ENCODE measurements at regions not wholly inside any gene's neighbourhood (a gene's known extent, or its start where the extent isn't known, plus 50 kb on each side); places are given as distances from the start of the nearest gene placed in this dataset.

DNA sequence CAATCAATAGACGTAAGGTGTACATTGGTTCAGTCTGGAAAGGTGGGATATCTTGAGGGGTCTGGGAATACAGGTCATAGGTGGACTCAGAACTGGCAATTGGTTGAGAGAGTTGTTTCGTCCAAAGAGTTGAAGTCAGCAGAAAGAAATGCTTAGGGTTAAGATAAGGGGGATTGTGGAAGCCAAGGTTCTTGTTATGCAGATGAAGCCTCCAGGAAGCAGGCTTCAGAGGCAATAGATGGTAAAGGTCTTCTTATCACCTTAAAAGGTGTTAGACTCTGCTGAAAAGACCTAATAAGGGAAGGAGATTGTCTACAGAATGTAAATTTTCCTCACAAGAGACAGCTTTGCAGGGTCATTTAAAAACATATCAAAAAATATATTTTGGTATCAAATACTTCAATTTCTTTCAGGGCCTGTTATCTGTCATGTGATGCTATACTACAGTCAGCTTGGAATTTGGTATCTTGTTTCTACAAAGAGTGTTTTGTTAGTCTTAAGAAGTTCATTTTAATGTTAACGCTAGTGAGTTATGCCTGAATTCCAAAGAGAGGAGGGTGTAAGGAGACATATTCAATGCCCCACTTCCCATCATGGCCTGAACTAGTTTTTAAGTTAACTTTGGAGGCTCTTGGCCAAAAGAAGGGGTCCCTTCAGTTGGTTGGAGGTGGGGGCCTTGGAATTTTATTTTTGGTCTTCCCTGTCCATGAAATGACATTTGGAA is 378.2 kb upstream of the ROBO2 start:
- TF ChIP-seq, protein P1, sequence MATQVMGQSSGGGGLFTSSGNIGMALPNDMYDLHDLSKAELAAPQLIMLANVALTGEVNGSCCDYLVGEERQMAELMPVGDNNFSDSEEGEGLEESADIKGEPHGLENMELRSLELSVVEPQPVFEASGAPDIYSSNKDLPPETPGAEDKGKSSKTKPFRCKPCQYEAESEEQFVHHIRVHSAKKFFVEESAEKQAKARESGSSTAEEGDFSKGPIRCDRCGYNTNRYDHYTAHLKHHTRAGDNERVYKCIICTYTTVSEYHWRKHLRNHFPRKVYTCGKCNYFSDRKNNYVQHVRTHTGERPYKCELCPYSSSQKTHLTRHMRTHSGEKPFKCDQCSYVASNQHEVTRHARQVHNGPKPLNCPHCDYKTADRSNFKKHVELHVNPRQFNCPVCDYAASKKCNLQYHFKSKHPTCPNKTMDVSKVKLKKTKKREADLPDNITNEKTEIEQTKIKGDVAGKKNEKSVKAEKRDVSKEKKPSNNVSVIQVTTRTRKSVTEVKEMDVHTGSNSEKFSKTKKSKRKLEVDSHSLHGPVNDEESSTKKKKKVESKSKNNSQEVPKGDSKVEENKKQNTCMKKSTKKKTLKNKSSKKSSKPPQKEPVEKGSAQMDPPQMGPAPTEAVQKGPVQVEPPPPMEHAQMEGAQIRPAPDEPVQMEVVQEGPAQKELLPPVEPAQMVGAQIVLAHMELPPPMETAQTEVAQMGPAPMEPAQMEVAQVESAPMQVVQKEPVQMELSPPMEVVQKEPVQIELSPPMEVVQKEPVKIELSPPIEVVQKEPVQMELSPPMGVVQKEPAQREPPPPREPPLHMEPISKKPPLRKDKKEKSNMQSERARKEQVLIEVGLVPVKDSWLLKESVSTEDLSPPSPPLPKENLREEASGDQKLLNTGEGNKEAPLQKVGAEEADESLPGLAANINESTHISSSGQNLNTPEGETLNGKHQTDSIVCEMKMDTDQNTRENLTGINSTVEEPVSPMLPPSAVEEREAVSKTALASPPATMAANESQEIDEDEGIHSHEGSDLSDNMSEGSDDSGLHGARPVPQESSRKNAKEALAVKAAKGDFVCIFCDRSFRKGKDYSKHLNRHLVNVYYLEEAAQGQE (IDR thresholded peaks at IDR 0.05; ENCODE audit: insufficient replicate concordance, low read depth) = no peak
- TF ChIP-seq, protein P2, sequence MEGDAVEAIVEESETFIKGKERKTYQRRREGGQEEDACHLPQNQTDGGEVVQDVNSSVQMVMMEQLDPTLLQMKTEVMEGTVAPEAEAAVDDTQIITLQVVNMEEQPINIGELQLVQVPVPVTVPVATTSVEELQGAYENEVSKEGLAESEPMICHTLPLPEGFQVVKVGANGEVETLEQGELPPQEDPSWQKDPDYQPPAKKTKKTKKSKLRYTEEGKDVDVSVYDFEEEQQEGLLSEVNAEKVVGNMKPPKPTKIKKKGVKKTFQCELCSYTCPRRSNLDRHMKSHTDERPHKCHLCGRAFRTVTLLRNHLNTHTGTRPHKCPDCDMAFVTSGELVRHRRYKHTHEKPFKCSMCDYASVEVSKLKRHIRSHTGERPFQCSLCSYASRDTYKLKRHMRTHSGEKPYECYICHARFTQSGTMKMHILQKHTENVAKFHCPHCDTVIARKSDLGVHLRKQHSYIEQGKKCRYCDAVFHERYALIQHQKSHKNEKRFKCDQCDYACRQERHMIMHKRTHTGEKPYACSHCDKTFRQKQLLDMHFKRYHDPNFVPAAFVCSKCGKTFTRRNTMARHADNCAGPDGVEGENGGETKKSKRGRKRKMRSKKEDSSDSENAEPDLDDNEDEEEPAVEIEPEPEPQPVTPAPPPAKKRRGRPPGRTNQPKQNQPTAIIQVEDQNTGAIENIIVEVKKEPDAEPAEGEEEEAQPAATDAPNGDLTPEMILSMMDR (IDR thresholded peaks at IDR 0.05; ENCODE audit: insufficient read depth, low read length) = no peak
- TF ChIP-seq SPI1 (IDR thresholded peaks at IDR 0.05; ENCODE audit: borderline replicate concordance, low read depth) (no peak), GABPA (IDR thresholded peaks at IDR 0.05; ENCODE audit: low read depth) (no peak), POLR2AphosphoS5 (IDR thresholded peaks at IDR 0.05; ENCODE audit: low read depth) (no peak)
- H3K27me3 ChIP-seq (ENCODE audit: insufficient read depth, poor library complexity, severe bottlenecking) = no peaks in the 10 kb centered on the region
- no peak overlapping the region for H3K4me3 ChIP-seq (replicated peaks; ENCODE audit: insufficient read depth, low read length)
- no peak for DNase-seq (ENCODE audit: low read depth in 1 of 2, low spot score in 1 of 2)
- no peak overlapping the region for H3K27ac ChIP-seq (replicated peaks)

DNA sequence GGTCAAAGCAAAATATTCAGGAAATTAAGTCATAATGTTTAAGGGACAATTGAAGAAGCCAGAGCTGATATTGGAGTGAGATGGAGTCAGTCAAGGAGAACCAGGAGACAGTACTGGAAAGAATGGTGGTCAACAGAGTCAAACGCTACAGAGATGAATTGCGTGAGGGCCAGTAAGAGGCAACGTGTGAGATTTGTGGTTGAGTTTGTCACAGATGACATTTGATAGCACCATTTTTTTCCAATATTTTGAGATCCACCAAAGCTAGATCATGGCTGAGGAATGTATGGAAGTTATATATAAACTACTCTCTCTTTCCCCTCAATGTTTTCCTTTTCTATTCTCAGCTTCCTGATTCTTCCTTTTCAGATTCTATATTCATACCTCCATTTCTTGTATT is 375.1 kb upstream of the ROBO2 start:
- DNase-seq (ENCODE audit: low read depth in 1 of 2, low spot score in 1 of 2) = no peak
- no peak for TF ChIP-seq GABPA (IDR thresholded peaks at IDR 0.05; ENCODE audit: low read depth)
- TF ChIP-seq SPI1 (IDR thresholded peaks at IDR 0.05; ENCODE audit: borderline replicate concordance, low read depth) = no peak
- TF ChIP-seq POLR2AphosphoS5 (IDR thresholded peaks at IDR 0.05; ENCODE audit: low read depth) = no peak
- TF ChIP-seq, protein P2 (IDR thresholded peaks at IDR 0.05; ENCODE audit: insufficient read depth, low read length) = no peak
- TF ChIP-seq, protein P1 (IDR thresholded peaks at IDR 0.05; ENCODE audit: insufficient replicate concordance, low read depth) = no peak
- Histone ChIP-seq H3K4me3 (replicated peaks; ENCODE audit: insufficient read depth, low read length) (no peak overlapping the region), H3K27ac (replicated peaks) (no peak overlapping the region), H3K27me3 (ENCODE audit: insufficient read depth, poor library complexity, severe bottlenecking) (no peaks in the 10 kb centered on the region)

DNA sequence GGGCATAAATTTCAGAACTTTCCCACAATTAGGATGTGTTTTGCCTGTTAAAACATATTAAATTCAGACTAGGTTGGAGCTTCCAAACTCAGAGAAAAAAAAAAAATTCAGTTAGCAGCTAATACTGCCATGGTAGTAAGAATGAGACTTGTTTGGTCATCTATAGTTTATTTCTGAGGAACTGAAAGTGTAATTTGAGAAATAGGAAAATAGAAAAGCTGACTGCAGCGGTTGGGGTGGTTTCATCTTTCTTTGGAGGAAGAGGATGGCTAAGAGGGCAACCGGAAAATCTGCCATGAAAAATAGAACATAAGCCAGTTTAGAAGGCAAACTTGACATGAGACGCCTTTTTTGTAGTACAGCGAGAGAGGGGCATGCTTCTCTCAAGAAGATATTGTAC is 371.2 kb upstream of the ROBO2 start:
- Histone ChIP-seq H3K27me3 (ENCODE audit: insufficient read depth, poor library complexity, severe bottlenecking) (no peaks in the 10 kb centered on the region), H3K4me3 (replicated peaks; ENCODE audit: insufficient read depth, low read length) (no peak overlapping the region), H3K27ac (replicated peaks) (no peak overlapping the region)
- TF ChIP-seq SPI1 (IDR thresholded peaks at IDR 0.05; ENCODE audit: borderline replicate concordance, low read depth) = no peak
- TF ChIP-seq, protein P1 (IDR thresholded peaks at IDR 0.05; ENCODE audit: insufficient replicate concordance, low read depth) = no peak
- no peak for TF ChIP-seq GABPA (IDR thresholded peaks at IDR 0.05; ENCODE audit: low read depth)
- no peak for TF ChIP-seq POLR2AphosphoS5 (IDR thresholded peaks at IDR 0.05; ENCODE audit: low read depth)
- no peak for DNase-seq (ENCODE audit: low read depth in 1 of 2, low spot score in 1 of 2)

All from HL-60 (cell line).